ENCODE measurements at regions not wholly inside any gene's neighbourhood (a gene's known extent, or its start where the extent isn't known, plus 50 kb on each side); places are given as distances from the start of the nearest gene placed in this dataset.

DNA sequence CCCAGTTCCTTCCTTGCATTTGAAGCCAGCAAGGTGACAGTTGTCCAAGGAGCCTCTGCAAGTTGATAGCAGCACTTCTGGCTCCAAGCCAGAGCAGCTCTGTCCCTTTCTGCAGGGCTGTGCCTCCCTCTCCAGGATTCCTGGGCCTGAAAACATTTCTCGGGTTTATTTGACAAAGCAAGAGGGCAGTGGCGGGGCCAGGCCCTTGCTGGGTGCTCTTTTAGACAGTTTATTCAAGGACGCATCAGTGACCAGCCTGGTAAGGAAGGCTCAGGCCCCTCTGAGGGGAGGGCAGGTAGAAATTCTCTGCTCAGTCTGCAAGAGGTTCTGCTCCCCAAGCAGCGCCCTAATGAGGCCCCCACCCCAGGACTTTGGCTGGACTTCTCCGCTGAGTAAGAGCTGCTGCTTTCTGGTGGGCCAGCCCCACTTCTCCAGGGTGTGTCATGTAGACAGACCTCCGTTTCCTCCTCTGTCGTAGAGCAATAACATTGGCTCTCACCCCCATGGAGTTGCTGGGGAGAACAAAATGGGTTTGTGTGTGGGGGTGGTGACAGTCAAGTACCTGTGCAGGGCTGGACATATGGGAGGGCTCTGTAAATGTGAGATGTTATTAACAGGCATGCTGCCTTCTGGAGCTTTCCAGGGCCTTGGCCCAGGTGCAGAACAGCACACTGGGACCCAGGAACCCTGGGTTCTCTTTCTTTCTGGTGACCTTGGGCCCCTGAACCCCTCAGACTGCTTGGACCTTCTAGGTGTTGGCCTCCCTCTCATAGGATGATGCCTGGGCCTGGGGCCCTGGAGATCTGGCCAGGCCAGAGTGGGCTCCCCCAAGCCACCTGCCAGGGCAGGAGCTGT is 146.2 kb upstream of the TLE3 start:
- Histone ChIP-seq H3K4me3 (replicated peaks; ENCODE audit: insufficient read depth, low read length) (no peak overlapping the region), H3K27ac (replicated peaks) (no peak overlapping the region), H3K27me3 (ENCODE audit: insufficient read depth, poor library complexity, severe bottlenecking) (no peaks in the 10 kb centered on the region)
- TF ChIP-seq SPI1 (IDR thresholded peaks at IDR 0.05; ENCODE audit: borderline replicate concordance, low read depth) (no peak), GABPA (IDR thresholded peaks at IDR 0.05; ENCODE audit: low read depth) (no peak), POLR2AphosphoS5 (IDR thresholded peaks at IDR 0.05; ENCODE audit: low read depth) (no peak)
- TF ChIP-seq, protein P1, sequence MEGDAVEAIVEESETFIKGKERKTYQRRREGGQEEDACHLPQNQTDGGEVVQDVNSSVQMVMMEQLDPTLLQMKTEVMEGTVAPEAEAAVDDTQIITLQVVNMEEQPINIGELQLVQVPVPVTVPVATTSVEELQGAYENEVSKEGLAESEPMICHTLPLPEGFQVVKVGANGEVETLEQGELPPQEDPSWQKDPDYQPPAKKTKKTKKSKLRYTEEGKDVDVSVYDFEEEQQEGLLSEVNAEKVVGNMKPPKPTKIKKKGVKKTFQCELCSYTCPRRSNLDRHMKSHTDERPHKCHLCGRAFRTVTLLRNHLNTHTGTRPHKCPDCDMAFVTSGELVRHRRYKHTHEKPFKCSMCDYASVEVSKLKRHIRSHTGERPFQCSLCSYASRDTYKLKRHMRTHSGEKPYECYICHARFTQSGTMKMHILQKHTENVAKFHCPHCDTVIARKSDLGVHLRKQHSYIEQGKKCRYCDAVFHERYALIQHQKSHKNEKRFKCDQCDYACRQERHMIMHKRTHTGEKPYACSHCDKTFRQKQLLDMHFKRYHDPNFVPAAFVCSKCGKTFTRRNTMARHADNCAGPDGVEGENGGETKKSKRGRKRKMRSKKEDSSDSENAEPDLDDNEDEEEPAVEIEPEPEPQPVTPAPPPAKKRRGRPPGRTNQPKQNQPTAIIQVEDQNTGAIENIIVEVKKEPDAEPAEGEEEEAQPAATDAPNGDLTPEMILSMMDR (IDR thresholded peaks at IDR 0.05; ENCODE audit: insufficient read depth, low read length) = no peak
- TF ChIP-seq, protein P2, sequence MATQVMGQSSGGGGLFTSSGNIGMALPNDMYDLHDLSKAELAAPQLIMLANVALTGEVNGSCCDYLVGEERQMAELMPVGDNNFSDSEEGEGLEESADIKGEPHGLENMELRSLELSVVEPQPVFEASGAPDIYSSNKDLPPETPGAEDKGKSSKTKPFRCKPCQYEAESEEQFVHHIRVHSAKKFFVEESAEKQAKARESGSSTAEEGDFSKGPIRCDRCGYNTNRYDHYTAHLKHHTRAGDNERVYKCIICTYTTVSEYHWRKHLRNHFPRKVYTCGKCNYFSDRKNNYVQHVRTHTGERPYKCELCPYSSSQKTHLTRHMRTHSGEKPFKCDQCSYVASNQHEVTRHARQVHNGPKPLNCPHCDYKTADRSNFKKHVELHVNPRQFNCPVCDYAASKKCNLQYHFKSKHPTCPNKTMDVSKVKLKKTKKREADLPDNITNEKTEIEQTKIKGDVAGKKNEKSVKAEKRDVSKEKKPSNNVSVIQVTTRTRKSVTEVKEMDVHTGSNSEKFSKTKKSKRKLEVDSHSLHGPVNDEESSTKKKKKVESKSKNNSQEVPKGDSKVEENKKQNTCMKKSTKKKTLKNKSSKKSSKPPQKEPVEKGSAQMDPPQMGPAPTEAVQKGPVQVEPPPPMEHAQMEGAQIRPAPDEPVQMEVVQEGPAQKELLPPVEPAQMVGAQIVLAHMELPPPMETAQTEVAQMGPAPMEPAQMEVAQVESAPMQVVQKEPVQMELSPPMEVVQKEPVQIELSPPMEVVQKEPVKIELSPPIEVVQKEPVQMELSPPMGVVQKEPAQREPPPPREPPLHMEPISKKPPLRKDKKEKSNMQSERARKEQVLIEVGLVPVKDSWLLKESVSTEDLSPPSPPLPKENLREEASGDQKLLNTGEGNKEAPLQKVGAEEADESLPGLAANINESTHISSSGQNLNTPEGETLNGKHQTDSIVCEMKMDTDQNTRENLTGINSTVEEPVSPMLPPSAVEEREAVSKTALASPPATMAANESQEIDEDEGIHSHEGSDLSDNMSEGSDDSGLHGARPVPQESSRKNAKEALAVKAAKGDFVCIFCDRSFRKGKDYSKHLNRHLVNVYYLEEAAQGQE (IDR thresholded peaks at IDR 0.05; ENCODE audit: insufficient replicate concordance, low read depth) = no peak
- DNase-seq (ENCODE audit: low read depth in 1 of 2, low spot score in 1 of 2) = no peak

DNA sequence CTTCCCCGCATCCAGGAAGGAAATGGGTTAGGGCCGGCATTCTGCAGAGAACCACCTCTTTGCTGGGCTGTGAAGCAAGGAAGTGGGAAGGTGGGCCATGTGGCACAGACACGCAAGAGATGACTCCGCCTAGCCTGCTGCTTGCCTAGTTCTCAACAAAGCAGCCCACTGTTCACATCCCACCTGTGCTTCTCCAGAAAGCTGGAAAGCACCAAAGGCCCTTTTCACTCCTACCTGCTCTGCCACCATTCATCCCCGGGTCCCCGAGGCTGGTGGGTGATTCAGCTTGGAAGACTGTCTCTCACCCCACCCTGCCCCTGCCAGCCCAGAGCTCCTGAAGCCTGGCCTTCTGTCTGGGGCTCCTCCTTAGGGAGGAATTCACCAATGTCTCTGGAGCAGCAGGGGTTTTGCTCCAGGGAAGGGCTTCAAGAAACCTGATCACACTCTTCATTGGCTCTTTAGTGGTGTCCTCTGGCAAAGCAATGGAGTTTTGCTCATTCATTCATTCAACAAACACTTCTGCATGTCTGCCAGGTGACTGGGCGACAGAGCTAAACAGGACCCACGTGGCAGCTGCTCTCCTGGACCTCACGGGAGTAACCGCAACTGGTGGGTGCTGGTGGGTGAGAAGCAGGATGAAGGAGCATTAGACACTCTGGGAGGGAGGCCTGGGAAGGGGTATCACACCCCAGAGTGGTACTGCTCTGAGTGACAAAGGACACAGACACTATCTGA is 145.4 kb upstream of the TLE3 start:
- TF ChIP-seq, protein P2 (IDR thresholded peaks at IDR 0.05; ENCODE audit: insufficient replicate concordance, low read depth) = no peak
- TF ChIP-seq, protein P1 (IDR thresholded peaks at IDR 0.05; ENCODE audit: insufficient read depth, low read length) = no peak
- TF ChIP-seq POLR2AphosphoS5 (IDR thresholded peaks at IDR 0.05; ENCODE audit: low read depth) (no peak), SPI1 (IDR thresholded peaks at IDR 0.05; ENCODE audit: borderline replicate concordance, low read depth) (no peak), GABPA (IDR thresholded peaks at IDR 0.05; ENCODE audit: low read depth) (no peak)
- H3K27me3 ChIP-seq (ENCODE audit: insufficient read depth, poor library complexity, severe bottlenecking) = no peaks in the 10 kb centered on the region
- no peak overlapping the region for H3K4me3 ChIP-seq (replicated peaks; ENCODE audit: insufficient read depth, low read length)
- no peak for DNase-seq (ENCODE audit: low read depth in 1 of 2, low spot score in 1 of 2)
- H3K27ac ChIP-seq (replicated peaks) = no peak overlapping the region

DNA sequence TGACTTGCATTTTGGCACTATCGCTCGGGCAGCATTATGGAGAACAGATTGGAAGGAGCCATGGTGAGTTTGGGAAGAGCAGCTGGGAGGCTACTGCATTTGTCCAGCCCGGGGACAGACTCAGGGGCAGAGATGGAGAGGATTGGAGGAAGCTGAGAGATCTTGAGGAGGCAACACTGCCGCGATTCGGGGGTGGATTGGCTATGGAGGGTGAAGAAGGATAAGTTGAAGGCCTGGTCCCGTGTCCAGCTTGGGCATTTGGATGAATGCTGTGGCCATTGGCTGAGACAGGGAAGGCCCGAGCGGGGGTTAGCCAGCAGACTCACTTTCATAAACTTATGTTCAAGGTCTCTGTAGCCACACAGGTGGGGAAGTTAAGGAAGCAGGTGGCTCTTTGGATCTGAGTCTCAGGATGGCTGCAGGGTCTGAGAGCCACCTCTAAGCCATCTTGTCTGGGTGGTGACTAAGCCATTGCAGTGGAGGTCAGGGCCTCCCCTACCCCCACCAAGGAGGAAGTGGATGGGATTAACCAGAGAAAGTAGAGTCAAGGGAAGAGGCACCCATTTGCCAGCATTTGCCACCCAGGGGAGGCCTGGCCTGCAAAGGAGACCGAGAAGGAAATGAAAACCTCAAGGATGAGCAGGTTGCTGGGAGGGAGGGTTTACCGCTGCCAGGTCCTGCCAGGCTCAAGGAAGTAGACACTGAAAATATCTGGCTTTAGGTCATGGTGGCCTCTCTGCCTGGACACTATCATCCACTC is 144.0 kb upstream of the TLE3 start:
- DNase-seq (ENCODE audit: low read depth in 1 of 2, low spot score in 1 of 2) = peak in 1 of 2 experiments; percentile 21
- Histone ChIP-seq H3K27me3 (ENCODE audit: insufficient read depth, poor library complexity, severe bottlenecking) (no peaks in the 10 kb centered on the region), H3K27ac (replicated peaks) (no peak overlapping the region), H3K4me3 (replicated peaks; ENCODE audit: insufficient read depth, low read length) (no peak overlapping the region)
- no peak for TF ChIP-seq GABPA (IDR thresholded peaks at IDR 0.05; ENCODE audit: low read depth)
- peak; percentile 21; the same call in 1 of the 2 replicates for TF ChIP-seq SPI1 (IDR thresholded peaks at IDR 0.05; ENCODE audit: borderline replicate concordance, low read depth)
